ENCODE measurements at regions not wholly inside any gene's neighbourhood (a gene's known extent, or its start where the extent isn't known, plus 50 kb on each side); places are given as distances from the start of the nearest gene placed in this dataset.

- no peak overlapping the region for H3K27ac ChIP-seq (ENCODE audit: low read depth, low read length)
- peaks cover 0 to 6% (median 5%) of the 10 kb centered on the region in 5 donors for H3K9me3 ChIP-seq (ENCODE audit: control insufficient read depth in 5 of 5, low read length in 5 of 5)
- peaks cover 11 to 45% (median 44%) of the 10 kb centered on the region in 5 donors for H3K4me1 ChIP-seq (ENCODE audit: control insufficient read depth in 5 of 5, insufficient read depth in 5 of 5, low read length in 5 of 5)
- no peaks in the 10 kb centered on the region for H3K27me3 ChIP-seq (ENCODE audit: control insufficient read depth in 5 of 5, insufficient read depth in 4 of 5, low read length in 5 of 5)
- H3K36me3 ChIP-seq (ENCODE audit: control insufficient read depth in 5 of 5, insufficient read depth in 5 of 5, low read length in 5 of 5): no peaks in the 10 kb centered on the region
- H3K9ac ChIP-seq (ENCODE audit: low read length in 5 of 5): no peak overlapping the region
- no peak overlapping the region for H3K4me3 ChIP-seq (ENCODE audit: low read depth in 1 of 5, low read length in 5 of 5)
Measured at GRCh38 chr1:59017501-59018231, 233.8 kb upstream of the JUN start.

GRCh38 chr1:59018446-59018845 lies 234.6 kb upstream of the JUN start:
- Histone ChIP-seq H3K9ac (ENCODE audit: low read length in 5 of 5) (no peak overlapping the region), H3K36me3 (ENCODE audit: control insufficient read depth in 5 of 5, insufficient read depth in 5 of 5, low read length in 5 of 5) (no peaks in the 10 kb centered on the region), H3K4me1 (ENCODE audit: control insufficient read depth in 5 of 5, insufficient read depth in 5 of 5, low read length in 5 of 5) (peaks cover 6 to 38% (median 36%) of the 10 kb centered on the region in 5 donors), H3K27me3 (ENCODE audit: control insufficient read depth in 5 of 5, insufficient read depth in 4 of 5, low read length in 5 of 5) (no peaks in the 10 kb centered on the region), H3K4me3 (ENCODE audit: low read depth in 1 of 5, low read length in 5 of 5) (no peak overlapping the region), H3K27ac (ENCODE audit: low read depth, low read length) (no peak overlapping the region), H3K9me3 (ENCODE audit: control insufficient read depth in 5 of 5, low read length in 5 of 5) (peaks cover 0 to 6% (median 5%) of the 10 kb centered on the region in 5 donors)

GRCh38 chr1:59018860-59019259 lies 235.0 kb upstream of the JUN start:
- no peaks in the 10 kb centered on the region for H3K36me3 ChIP-seq (ENCODE audit: control insufficient read depth in 5 of 5, insufficient read depth in 5 of 5, low read length in 5 of 5)
- peaks cover 4 to 34% (median 32%) of the 10 kb centered on the region in 5 donors for H3K4me1 ChIP-seq (ENCODE audit: control insufficient read depth in 5 of 5, insufficient read depth in 5 of 5, low read length in 5 of 5)
- no peak overlapping the region for H3K27ac ChIP-seq (ENCODE audit: low read depth, low read length)
- no peaks in the 10 kb centered on the region for H3K27me3 ChIP-seq (ENCODE audit: control insufficient read depth in 5 of 5, insufficient read depth in 4 of 5, low read length in 5 of 5)
- H3K4me3 ChIP-seq (ENCODE audit: low read depth in 1 of 5, low read length in 5 of 5): no peak overlapping the region
- H3K9me3 ChIP-seq (ENCODE audit: control insufficient read depth in 5 of 5, low read length in 5 of 5): peaks cover 0 to 6% (median 5%) of the 10 kb centered on the region in 5 donors
- H3K9ac ChIP-seq (ENCODE audit: low read length in 5 of 5): no peak overlapping the region

DNA sequence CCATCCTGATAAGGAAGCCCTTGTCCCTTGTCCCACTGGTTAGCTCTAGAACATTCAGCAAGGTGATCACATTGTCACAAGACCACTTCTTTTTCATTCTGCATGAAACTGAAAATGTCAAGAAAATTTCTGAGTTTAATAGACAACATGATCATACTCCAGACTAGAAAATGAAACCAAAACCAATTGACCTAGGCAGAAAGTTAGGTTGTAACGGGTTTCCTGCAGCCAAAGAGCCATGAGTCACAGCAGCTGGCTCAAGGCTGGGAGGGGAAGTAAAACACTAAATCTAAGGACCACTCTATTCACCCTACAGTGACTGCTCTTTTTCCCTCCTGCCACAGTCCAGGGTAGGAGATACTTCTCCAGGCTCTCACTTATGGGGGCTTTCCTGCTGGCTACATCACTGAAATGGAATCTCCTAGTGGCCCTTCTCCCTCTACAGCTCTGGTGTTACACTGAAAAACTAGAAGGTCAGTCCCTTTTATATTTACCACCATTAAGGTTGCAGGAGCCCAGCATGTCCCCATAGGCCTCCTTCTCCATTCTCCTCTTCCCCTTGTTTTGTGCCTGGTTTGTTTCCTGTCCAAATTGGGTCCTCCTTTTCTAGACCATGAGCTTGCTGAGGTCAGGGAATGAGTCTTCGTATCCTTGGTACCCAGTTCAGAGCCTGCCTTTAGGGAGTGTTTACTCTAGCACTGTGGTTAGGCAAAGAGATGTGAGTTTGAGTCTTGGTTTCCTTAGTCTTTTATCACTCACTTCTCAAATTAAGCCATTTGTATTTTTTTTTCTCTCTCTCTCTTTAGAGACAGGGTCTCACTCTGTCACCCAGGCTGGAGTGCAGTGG lies 236.5 kb upstream of the JUN start:
- peak overlapping the region; percentile 79 for H3K27ac ChIP-seq (ENCODE audit: low read depth, low read length)
- peak overlapping the region in 4 of 5 donors; percentile 6 to 60 (median 38) for H3K9ac ChIP-seq (ENCODE audit: low read length in 5 of 5)
- peak overlapping the region; percentile 42 to 64 (median 51) for H3K4me3 ChIP-seq (ENCODE audit: low read depth in 1 of 5, low read length in 5 of 5)
- H3K9me3 ChIP-seq (ENCODE audit: control insufficient read depth in 5 of 5, low read length in 5 of 5): peaks cover 0 to 6% (median 5%) of the 10 kb centered on the region in 5 donors
- H3K4me1 ChIP-seq (ENCODE audit: control insufficient read depth in 5 of 5, insufficient read depth in 5 of 5, low read length in 5 of 5): peaks cover 4 to 21% (median 20%) of the 10 kb centered on the region in 5 donors
- no peaks in the 10 kb centered on the region for H3K36me3 ChIP-seq (ENCODE audit: control insufficient read depth in 5 of 5, insufficient read depth in 5 of 5, low read length in 5 of 5)
- H3K27me3 ChIP-seq (ENCODE audit: control insufficient read depth in 5 of 5, insufficient read depth in 4 of 5, low read length in 5 of 5): no peaks in the 10 kb centered on the region

- H3K9ac ChIP-seq (ENCODE audit: low read length in 5 of 5): no peak overlapping the region
- H3K36me3 ChIP-seq (ENCODE audit: control insufficient read depth in 5 of 5, insufficient read depth in 5 of 5, low read length in 5 of 5): no peaks in the 10 kb centered on the region
- no peak overlapping the region for H3K4me3 ChIP-seq (ENCODE audit: low read depth in 1 of 5, low read length in 5 of 5)
- H3K27me3 ChIP-seq (ENCODE audit: control insufficient read depth in 5 of 5, insufficient read depth in 4 of 5, low read length in 5 of 5): no peaks in the 10 kb centered on the region
- H3K9me3 ChIP-seq (ENCODE audit: control insufficient read depth in 5 of 5, low read length in 5 of 5): peaks cover 0 to 6% (median 5%) of the 10 kb centered on the region in 5 donors
- peaks cover 6 to 25% (median 14%) of the 10 kb centered on the region in 5 donors for H3K4me1 ChIP-seq (ENCODE audit: control insufficient read depth in 5 of 5, insufficient read depth in 5 of 5, low read length in 5 of 5)
- no peak overlapping the region for H3K27ac ChIP-seq (ENCODE audit: low read depth, low read length)
Measured at GRCh38 chr1:59022199-59022598, 238.4 kb upstream of the JUN start.

DNA sequence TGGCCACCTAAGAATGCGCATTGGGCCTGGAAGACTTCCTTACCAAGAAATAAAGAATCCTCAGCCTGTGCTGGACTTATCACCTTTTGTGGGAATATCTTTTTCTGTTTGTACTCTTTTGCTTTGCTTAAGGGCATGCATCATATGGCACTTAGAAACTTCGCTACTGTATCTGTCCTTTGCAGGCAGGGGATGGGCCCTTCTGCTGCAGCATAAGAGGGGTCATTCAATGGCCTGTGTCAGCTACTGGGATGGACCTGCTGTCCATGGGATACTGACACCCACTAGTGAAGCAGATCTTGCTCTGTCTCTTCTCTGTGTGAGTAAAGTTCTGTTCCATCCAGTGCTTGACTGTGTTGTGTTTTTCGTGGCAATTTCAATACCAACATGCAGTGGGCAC lies 239.0 kb upstream of the JUN start:
- no peak overlapping the region for H3K27ac ChIP-seq (ENCODE audit: low read depth, low read length)

GRCh38 chr1:59025201-59025600 lies 241.4 kb upstream of the JUN start:
- no peak overlapping the region for H3K4me3 ChIP-seq (ENCODE audit: low read depth in 1 of 5, low read length in 5 of 5)
- H3K9ac ChIP-seq (ENCODE audit: low read length in 5 of 5): no peak overlapping the region
- no peaks in the 10 kb centered on the region for H3K27me3 ChIP-seq (ENCODE audit: control insufficient read depth in 5 of 5, insufficient read depth in 4 of 5, low read length in 5 of 5)
- no peaks in the 10 kb centered on the region for H3K36me3 ChIP-seq (ENCODE audit: control insufficient read depth in 5 of 5, insufficient read depth in 5 of 5, low read length in 5 of 5)
- H3K4me1 ChIP-seq (ENCODE audit: control insufficient read depth in 5 of 5, insufficient read depth in 5 of 5, low read length in 5 of 5): peaks cover 2 to 17% (median 7%) of the 10 kb centered on the region in 5 donors
- no peaks in the 10 kb centered on the region for H3K9me3 ChIP-seq (ENCODE audit: control insufficient read depth in 5 of 5, low read length in 5 of 5)
- no peak overlapping the region for H3K27ac ChIP-seq (ENCODE audit: low read depth, low read length)

More for the DNA sequence above, 239.0 kb upstream of the JUN start:
- no peaks in the 10 kb centered on the region for H3K36me3 ChIP-seq (ENCODE audit: control insufficient read depth in 5 of 5, insufficient read depth in 5 of 5, low read length in 5 of 5)
- H3K4me3 ChIP-seq (ENCODE audit: low read depth in 1 of 5, low read length in 5 of 5): no peak overlapping the region
- no peaks in the 10 kb centered on the region for H3K27me3 ChIP-seq (ENCODE audit: control insufficient read depth in 5 of 5, insufficient read depth in 4 of 5, low read length in 5 of 5)
- H3K4me1 ChIP-seq (ENCODE audit: control insufficient read depth in 5 of 5, insufficient read depth in 5 of 5, low read length in 5 of 5): peaks cover 6 to 25% (median 14%) of the 10 kb centered on the region in 5 donors
- peaks cover 0 to 6% (median 4%) of the 10 kb centered on the region in 5 donors for H3K9me3 ChIP-seq (ENCODE audit: control insufficient read depth in 5 of 5, low read length in 5 of 5)
- no peak overlapping the region for H3K9ac ChIP-seq (ENCODE audit: low read length in 5 of 5)

DNA sequence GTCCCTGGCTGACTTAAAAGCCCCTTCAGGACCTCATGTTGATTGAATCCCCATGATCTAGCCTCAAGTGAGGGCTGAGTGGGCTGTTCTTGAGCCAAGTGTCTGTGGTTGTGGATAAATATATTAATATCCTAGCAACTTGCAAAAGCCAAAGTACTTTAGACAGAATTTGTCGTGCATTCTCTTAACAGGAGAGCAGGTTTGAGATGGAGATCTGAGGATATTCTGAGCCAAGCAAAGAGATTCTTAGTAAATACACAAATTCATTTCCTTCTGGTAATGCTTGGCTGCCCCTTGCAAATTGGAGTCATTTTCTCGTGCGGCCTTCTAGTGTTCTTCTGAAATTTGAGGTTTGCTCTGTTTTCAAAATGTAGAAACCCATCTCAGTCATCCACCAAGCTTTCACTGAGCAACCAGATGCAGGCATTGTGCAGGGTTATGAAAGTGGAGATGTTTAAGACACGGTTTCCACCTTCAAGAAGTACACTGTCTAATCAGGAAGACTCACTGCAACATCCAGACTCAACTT lies 242.1 kb upstream of the JUN start:
- no peaks in the 10 kb centered on the region for H3K36me3 ChIP-seq (ENCODE audit: control insufficient read depth in 5 of 5, insufficient read depth in 5 of 5, low read length in 5 of 5)
- peak overlapping the region; percentile 13 for H3K27ac ChIP-seq (ENCODE audit: low read depth, low read length)

GRCh38 chr1:59026472-59026948 lies 242.7 kb upstream of the JUN start:
- Histone ChIP-seq H3K9ac (ENCODE audit: low read length in 5 of 5) (no peak overlapping the region), H3K27me3 (ENCODE audit: control insufficient read depth in 5 of 5, insufficient read depth in 4 of 5, low read length in 5 of 5) (no peaks in the 10 kb centered on the region), H3K4me3 (ENCODE audit: low read depth in 1 of 5, low read length in 5 of 5) (no peak overlapping the region), H3K36me3 (ENCODE audit: control insufficient read depth in 5 of 5, insufficient read depth in 5 of 5, low read length in 5 of 5) (no peaks in the 10 kb centered on the region), H3K27ac (ENCODE audit: low read depth, low read length) (peak overlapping the region; percentile 13), H3K9me3 (ENCODE audit: control insufficient read depth in 5 of 5, low read length in 5 of 5) (no peaks in the 10 kb centered on the region), H3K4me1 (ENCODE audit: control insufficient read depth in 5 of 5, insufficient read depth in 5 of 5, low read length in 5 of 5) (peaks cover 0 to 8% (median 0%) of the 10 kb centered on the region in 5 donors)

More for the DNA sequence above, 242.1 kb upstream of the JUN start:
- H3K9me3 ChIP-seq (ENCODE audit: control insufficient read depth in 5 of 5, low read length in 5 of 5): no peaks in the 10 kb centered on the region
- peaks cover 0 to 9% (median 0%) of the 10 kb centered on the region in 5 donors for H3K4me1 ChIP-seq (ENCODE audit: control insufficient read depth in 5 of 5, insufficient read depth in 5 of 5, low read length in 5 of 5)
- no peaks in the 10 kb centered on the region for H3K27me3 ChIP-seq (ENCODE audit: control insufficient read depth in 5 of 5, insufficient read depth in 4 of 5, low read length in 5 of 5)
- no peak overlapping the region for H3K4me3 ChIP-seq (ENCODE audit: low read depth in 1 of 5, low read length in 5 of 5)
- H3K9ac ChIP-seq (ENCODE audit: low read length in 5 of 5): no peak overlapping the region

Measured in subcutaneous abdominal adipose tissue (tissue), 5 donors.